Upper lobe of left lung (tissue), 4 donors: ENCODE measurements at regions not wholly inside any gene's neighbourhood (a gene's known extent, or its start where the extent isn't known, plus 50 kb on each side); places are given as distances from the start of the nearest gene placed in this dataset.

Source experiments
- CTCF ChIP-seq, 6 experiments: fragments of 450-650 bp in 4 of 6; fragments of 200-600 bp in 2 of 6; sonication (generic) in 2 of 6; IDR thresholded peaks; one replicate each; pipeline ENCODE4 v1.5.1; 2016 to 2019; ENCODE audit warnings: antibody characterized with exemption in 6 of 6
- EP300 ChIP-seq, 4 donors: sonication (generic); formaldehyde crosslinking; IDR thresholded peaks; one replicate each; pipeline ENCODE4 v1.5.1; 2017; ENCODE audit warnings: antibody characterized with exemption in 4 of 4, control low read depth in 2 of 4

- TF ChIP-seq CTCF (IDR thresholded peaks at IDR 0.05) (no peak), EP300 (IDR thresholded peaks at IDR 0.05) (no peak)
Observed at GRCh38 chr1:181423301-181423918, 59.9 kb upstream of the CACNA1E start.
